G401 (cell line): ENCODE measurements at regions not wholly inside any gene's neighbourhood (a gene's known extent, or its start where the extent isn't known, plus 50 kb on each side); places are given as distances from the start of the nearest gene placed in this dataset.

Experiments
- DNase-seq: peaks from one replicate; pipeline ENCODE4 v3.0.0-alpha.2; 2015; ENCODE audit warnings: low spot score
- in situ Hi-C: cut with HindIII; loops from 2 replicates; pipeline ENCODE4 v1.10.0; 2016; ENCODE audit warnings: low sequenced_read_pairs, mixed read lengths

GRCh38 chr14:104506461-104507253, 72.9 kb upstream of the C14orf180 start:
- no peak for DNase-seq
- in situ Hi-C loops = no loop called here

DNA sequence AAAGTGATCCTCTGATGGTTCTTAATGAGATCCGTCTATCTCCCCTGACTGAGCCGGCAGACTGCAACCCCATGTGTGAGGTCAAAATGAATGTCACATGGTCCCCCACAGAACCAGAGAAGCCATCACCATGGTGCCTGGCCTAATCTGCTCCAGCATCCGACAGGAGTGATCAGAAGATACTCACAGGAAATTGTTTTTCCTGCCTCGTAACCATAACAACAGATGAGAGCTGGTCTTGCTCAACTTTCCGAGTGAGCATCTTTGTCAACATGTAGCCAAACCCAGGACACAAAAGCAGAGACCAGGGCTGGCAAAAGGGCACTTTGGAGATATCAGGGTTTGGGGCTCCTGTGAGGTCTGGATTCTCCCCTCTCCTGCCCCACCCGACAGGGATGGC, 72.1 kb upstream of the C14orf180 start:
- DNase-seq = no peak
- in situ Hi-C loops = no loop called here

GRCh38 chr14:104509673-104510072, 69.9 kb upstream of the C14orf180 start:
- no peak for DNase-seq
- in situ Hi-C loops = no loop called here

GRCh38 chr14:104510216-104510615, 69.3 kb upstream of the C14orf180 start:
- in situ Hi-C loops = no loop called here
- DNase-seq = no peak

DNA sequence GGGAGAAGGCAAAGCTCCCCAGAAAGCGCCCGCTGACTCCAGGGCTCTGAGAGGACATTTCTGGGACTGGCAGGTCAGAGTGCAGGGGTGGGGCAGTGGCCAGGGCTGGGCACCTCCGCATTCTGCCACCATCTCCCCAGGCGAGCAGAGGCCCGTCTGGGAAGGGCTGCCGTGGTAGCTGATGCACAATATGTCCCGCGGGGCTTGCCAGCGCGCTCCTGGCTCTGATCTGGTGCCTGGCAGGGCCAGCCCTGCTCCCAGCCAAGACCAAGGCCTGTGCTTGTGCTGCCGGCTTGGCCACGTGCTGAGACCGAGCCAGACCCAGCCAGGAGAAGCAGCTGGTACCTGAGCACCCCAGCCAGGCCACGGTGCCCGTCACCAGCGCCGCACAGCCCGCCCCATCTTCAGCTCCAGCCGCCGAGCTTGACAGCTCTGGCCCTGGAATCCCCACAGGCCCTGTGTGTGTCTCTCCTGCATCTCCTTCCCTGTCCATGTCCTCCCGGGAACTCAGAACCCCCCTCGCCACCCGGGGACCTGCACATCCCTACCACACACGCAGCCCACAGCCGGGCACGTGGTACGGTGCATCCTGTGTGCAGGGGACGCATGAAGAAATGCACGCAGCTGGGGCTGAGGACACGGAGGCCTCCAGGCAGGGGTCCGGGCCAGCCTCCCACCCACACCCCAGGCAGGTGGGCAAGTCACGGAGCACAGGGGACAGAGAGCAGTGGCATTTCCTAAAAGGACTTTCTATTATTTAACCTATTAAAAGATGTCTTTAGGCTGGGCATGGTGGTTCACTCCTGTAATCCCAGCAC, 68.6 kb upstream of the C14orf180 start:
- peak; percentile 96 for DNase-seq
- in situ Hi-C loops = no loop called here

DNA sequence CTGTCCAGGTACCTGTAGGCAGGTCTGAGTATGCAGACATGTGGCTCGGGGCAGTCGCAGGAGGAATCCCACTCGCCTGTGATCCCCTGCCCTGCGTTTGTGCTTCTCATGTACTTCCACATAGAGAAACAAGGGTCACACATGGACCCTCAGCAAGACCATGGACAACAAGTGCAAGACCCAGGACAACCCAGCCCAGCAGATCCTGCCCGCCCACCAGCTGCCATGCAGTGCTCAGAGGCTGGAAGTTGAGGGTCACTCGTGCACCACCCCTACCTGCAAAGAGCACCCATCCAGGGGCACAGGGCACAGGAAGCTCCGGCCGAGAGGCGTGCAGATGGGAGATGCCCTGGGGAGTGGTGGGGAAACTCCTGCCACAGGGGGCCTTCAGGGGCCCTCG, 67.5 kb upstream of the C14orf180 start:
- in situ Hi-C loops = no loop called here
- no peak for DNase-seq

GRCh38 chr14:104512771-104513640, 66.6 kb upstream of the C14orf180 start:
- in situ Hi-C loops = no loop called here
- peak; percentile 84 for DNase-seq

DNA sequence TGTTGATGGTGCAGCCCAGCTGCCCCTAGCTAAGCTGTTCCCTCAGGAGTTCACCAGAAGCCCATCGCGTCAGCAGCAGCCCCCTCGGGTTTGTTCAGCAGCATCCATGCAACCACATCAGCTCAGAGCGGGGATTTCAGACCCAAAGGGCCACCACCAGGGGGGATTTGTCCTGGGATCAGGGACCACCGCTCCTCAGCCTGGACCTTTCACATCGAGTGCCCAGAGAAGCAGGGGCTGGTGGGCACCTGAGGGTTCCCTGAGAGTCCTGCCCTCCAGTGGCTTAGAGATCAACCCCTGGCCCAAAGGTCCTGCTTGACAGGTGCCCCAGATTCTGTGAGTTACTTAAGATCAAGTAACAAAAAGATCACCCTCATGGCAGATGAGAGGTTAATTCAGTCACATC, 65.9 kb upstream of the C14orf180 start:
- DNase-seq = no peak
- in situ Hi-C loops = no loop called here

DNA sequence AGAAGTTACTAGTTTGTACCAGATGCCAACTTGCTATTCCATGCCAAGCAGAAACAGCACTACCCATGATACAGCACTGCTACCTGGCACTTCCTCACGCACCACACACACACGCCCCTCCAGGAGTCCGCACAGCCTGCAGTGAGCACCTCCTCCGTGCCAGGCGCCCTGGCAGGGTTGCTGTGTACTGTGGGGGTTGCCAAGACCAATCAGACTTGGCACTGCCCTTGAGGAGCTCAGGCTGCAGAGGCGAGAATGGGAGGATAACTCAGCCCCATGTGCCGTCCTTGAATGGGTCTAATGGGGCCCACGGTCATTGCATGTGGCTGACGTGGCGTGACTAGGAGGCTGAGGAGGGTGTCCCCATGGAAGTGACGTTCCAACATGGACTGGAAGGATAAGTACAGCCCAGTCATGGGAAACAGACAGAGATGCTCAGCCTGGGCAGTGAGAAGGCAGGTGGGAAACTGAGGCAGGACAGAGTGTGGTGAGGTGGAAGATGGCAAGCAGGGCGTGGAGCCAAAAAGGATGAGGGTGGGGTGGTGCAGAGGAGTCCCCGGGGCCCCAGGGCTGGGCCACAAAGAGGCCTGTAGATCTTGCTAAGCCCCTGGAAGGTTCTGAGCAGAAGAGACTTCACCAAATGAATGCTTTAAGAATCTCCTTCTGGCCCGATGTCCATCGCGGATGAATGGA, 65.3 kb upstream of the C14orf180 start:
- in situ Hi-C loops = no loop called here
- peak; percentile 30 for DNase-seq

DNA sequence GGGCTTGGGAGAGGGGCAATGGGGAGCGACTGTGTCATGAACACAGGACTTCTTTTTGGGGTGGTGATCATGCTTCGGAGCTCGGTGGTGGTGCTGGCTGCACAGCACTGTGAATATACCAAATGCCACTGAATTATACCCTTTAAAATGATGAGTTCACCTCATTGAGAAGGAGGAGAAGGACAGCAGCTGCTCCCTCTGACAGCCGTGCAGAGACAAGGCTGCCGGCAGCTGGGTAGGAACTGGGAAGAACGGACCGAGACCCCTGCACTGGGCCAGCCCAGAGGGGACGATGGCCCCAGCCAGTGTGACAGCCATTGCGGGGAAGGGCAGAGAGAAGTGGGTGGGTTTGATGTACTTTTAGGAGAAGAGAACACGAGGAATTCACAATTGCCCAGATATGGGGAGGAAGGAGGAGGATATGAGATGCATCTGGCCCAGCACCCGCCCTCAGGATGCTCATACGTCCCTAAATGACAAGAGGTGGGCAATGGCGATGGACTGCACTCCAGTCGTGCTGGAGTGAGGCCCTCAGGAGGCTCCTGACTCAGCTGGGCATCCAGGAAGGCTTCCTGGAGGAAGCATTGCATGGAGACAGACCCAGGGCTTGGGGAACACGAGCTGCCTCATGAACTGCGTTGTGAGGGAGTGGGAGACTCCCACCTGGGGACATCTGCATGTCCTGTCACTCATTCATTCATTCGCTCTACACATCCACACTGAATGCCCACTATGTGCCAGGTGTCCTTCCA, 64.3 kb upstream of the C14orf180 start:
- no peak for DNase-seq

GRCh38 chr14:104515811-104516780, 63.5 kb upstream of the C14orf180 start:
- DNase-seq = no peak

More for the DNA sequence above, 64.3 kb upstream of the C14orf180 start:
- in situ Hi-C loops = no loop called here

DNA sequence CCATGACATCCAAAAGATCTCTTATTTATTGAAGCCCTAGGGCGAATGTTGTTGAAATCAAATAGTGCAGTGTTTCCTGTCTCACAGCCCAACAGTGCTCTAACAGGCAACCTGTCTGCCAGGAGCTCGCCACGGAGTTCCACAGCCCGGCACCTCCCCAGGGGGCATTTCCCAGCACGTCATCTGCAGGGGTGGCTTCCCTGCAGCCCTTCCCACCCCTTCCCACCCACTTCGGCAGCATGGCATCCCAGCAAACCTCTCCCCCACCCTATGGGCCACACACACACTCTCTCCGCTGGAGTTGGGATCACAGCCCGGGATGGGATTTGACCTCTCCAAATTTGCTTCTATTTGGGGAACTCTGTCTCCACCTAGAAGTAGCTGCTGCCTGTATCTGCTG, 62.7 kb upstream of the C14orf180 start:
- peak; percentile 9 for DNase-seq
- in situ Hi-C loops = no loop called here

More at GRCh38 chr14:104515811-104516780, 63.5 kb upstream of the C14orf180 start:
- in situ Hi-C loops = no loop called here

- no peak for DNase-seq
- in situ Hi-C loops = no loop called here
Measured at GRCh38 chr14:104517426-104517825, 62.1 kb upstream of the C14orf180 start.

- in situ Hi-C loops = no loop called here
- no peak for DNase-seq
Measured at GRCh38 chr14:104517867-104518266, 61.7 kb upstream of the C14orf180 start.

GRCh38 chr14:104518659-104519350, 60.8 kb upstream of the C14orf180 start:
- in situ Hi-C loops = no loop called here
- no peak for DNase-seq

- DNase-seq = no peak
Measured at GRCh38 chr14:104519721-104520120, 59.8 kb upstream of the C14orf180 start.

More at GRCh38 chr14:104519721-104520120, 59.8 kb upstream of the C14orf180 start:
- in situ Hi-C loops = no loop called here
